ENCODE measurements at regions not wholly inside any gene's neighbourhood (a gene's known extent, or its start where the extent isn't known, plus 50 kb on each side); places are given as distances from the start of the nearest gene placed in this dataset.

- SMC1A ChIA-PET (ENCODE audit: uncharacterized antibody, unreplicated experiment): no interaction called here
- Histone ChIP-seq H3K36me3 (ENCODE audit: control insufficient read depth in 2 of 2, insufficient read depth in 2 of 2, low read length in 1 of 2) (no peaks in the 10 kb centered on the region), H3K27ac (ENCODE audit: control insufficient read depth, insufficient read depth) (no peak overlapping the region), H3K4me2 (ENCODE audit: control insufficient read depth, insufficient read depth) (no peak overlapping the region), H3K27me3 (replicated peaks in 1 of 2; ENCODE audit: control insufficient read depth in 2 of 2, insufficient read depth in 2 of 2, low read length in 1 of 2) (no peaks in the 10 kb centered on the region), H3K4me3 (no peak overlapping the region), H3K4me1 (ENCODE audit: control insufficient read depth, insufficient read depth, low read length) (no peaks in the 10 kb centered on the region), H3K9me3 (replicated peaks; ENCODE audit: control insufficient read depth, insufficient read depth, low read length) (no peaks in the 10 kb centered on the region), H4K20me1 (ENCODE audit: control insufficient read depth, insufficient read depth) (no peaks in the 10 kb centered on the region), H3K79me2 (ENCODE audit: control insufficient read depth, insufficient read depth, low read length) (no peaks in the 10 kb centered on the region), H3K9ac (ENCODE audit: control insufficient read depth, insufficient read depth, low read length) (no peak overlapping the region), H2AFZ (ENCODE audit: control insufficient read depth, low read depth, low read length) (no peak overlapping the region)
- ATAC-seq: no peak
- CTCF ChIA-PET: no interaction called here
- intact Hi-C loops (cut with micrococcal nuclease; ENCODE audit: unreplicated experiment) (no loop called here), in situ Hi-C loops (cut with MboI) (no loop called here)
- FAIRE-seq: no peak
- RAD21 ChIA-PET (ENCODE audit: unreplicated experiment): no interaction called here
- DNase-seq (ENCODE audit: low read depth, low spot score): no peak
- no peak for TF ChIP-seq SMARCA5 (IDR thresholded peaks at IDR 0.05)
- no peak for TF ChIP-seq RFX5 (IDR thresholded peaks at IDR 0.05; ENCODE audit: low read depth, low read length)
- TF ChIP-seq JUND (IDR thresholded peaks at IDR 0.05; ENCODE audit: low read depth, low read length): no peak
- no peak for TF ChIP-seq POU2F2 (IDR thresholded peaks at IDR 0.05; ENCODE audit: borderline replicate concordance, low read depth, low read length)
- TF ChIP-seq NKRF (conservative IDR thresholded peaks at IDR 0.05): no peak
- no peak for TF ChIP-seq POLR2AphosphoS5 (IDR thresholded peaks at IDR 0.05; ENCODE audit: low read length)
- TF ChIP-seq ZSCAN29 (IDR thresholded peaks at IDR 0.05): no peak
- TF ChIP-seq TCF3 (IDR thresholded peaks at IDR 0.05; ENCODE audit: borderline replicate concordance, insufficient read depth, low read depth, low read length): no peak
- POLR2A ChIA-PET: no interaction called here
- whole genome bisulfite sequencing (ENCODE audit: insufficient coverage, insufficient replicate concordance, low lambda C conversion rate, missing lambda C conversion rate): 32% methylated on average over 9 of the region's 9 CpGs
- no TSS peak for BruUV-seq (replicated peaks)
Observed at GRCh38 chr7:13016592-13017332, 329.3 kb downstream of the ARL4A start.

Data from GM12878 (cell line).